HG03460 (cell line): ENCODE measurements at regions not wholly inside any gene's neighbourhood (a gene's known extent, or its start where the extent isn't known, plus 50 kb on each side); places are given as distances from the start of the nearest gene placed in this dataset.

Experiments
- ATAC-seq: cut with Tn5 transposase; IDR thresholded peaks from one replicate; pipeline ENCODE4 v1.9.1; 2021; ENCODE audit not compliant: unreplicated experiment

DNA sequence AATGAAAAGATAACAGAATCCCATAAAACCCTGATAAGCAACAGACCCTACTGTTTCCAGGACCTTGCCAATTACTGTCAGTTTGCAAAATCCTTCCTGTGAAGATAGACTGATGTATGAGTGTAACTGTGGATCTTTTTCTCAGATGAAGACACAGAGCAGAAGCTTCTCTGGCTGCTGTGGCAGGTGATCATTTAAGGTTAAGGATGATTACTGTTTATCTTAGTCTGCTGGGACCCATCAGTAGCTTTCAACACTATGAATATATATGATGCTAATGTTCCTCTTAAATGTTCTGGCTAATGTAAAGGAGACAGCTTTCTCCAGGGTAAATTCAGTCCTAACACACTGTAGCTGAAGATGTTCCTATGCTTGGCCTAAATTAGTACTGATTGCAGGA lies 56.0 kb upstream of the CTTNBP2 start:
- ATAC-seq = no peak

DNA sequence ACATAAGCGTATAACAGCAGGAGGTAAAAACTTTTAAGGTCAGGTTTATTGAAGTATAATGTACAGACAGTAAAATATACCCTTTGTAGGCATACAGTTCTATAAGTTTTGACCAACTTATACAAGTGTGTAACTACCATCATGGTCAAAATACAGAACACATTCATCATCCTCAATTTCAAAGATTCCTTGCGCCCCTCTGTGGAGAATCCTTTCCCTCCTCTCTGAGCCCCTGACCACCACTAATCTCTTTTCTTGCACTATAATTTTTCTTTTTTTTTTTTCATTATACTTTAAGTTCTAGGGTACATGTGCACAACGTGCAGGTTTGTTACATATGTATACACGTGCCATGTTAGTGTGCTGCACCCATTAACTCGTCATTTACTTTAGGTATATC lies 58.1 kb upstream of the CTTNBP2 start:
- no peak for ATAC-seq

DNA sequence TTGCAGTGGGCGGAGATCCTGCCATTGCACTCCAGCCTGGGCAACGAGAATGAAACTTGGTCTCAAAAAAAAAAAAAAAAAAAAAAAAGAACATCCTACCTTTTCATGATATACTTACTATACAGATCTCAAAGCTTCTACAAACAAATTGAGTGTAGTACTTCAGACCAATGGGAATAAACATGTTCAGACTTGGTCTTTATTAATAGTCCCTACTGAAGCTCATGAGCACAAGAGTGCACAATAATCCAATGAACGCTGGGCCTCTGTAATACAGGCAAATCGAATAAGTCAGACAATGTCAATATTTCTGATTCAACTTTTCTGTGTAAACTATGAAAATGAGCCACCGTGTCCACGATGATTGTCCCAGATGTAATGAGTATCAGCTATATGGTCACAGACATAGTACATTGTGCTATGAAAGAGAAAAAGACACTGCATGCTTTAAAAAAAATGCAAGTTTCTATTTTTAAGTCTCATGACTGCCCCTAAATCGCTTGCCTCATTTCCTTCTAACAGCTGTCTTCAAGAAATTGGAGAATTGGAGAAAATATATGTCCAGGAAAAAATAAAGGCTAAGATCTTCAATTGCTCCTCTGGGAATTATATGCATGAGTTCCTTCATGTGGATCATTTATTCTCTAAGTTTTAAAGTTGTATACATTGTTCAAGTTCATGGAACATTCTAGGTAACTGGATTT lies 64.0 kb upstream of the CTTNBP2 start:
- no peak for ATAC-seq

DNA sequence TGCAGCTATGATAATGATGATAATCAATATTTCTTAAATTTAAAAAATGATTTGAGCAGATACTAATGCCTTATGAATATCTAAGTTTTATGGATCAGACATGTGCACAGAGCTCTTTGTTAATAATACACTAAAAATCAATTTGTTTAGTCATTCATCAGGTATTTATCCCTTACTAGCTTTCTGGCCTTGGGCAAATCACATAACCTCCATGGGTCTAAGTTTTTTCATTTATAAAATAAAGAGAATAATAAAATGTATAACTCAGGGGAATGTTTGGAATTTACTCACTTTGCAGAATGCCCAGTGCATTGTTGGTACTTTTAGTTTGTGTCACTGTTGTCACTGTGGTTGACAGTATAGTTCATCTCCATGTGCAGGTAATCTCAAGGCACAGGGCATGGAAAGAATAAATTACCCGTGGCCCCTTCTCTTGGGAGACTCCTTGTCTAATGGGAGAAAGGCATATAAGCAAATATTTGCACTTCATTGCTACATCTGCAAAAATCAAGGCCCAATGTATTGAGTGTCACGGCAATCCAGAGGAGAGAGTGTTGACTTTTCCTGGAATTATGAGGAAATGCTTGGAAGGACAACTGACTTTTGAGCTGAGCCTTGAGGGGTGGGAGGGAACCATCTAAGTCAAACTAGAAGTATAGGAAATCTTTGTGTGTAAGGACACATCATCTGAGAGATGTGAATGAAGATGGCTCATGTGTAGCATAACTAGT lies 64.7 kb upstream of the CTTNBP2 start:
- no peak for ATAC-seq

DNA sequence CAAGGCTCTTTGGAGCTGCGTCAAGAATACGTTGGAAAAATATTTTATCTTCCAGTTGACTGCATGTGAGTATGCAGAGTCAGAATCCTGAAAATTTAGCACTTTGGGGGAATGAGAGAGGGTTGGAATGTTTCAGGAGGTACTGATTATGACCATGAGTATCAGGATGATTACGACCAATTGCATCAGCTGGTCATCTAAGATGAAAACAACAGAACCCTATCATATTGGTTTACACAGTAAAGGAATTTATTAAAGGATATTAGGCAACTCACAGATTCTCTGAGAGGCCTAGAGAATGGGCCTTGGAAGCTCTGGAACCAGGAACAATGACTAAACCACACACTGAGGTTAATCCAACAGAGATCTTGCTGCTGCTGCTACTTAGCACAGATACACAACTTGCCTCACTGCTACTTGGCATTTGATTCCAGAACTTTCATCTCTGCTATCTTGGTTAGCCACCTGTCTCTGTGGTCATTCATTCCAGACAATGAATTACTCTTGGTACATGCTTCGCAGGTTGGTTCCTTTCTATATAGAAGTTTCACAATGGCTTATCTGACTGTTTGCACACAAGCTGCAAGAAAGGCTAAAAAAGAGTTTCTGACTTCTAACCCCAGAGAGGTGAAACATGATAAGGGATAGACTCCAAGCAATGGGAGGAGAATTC lies 68.0 kb upstream of the CTTNBP2 start:
- no peak for ATAC-seq

DNA sequence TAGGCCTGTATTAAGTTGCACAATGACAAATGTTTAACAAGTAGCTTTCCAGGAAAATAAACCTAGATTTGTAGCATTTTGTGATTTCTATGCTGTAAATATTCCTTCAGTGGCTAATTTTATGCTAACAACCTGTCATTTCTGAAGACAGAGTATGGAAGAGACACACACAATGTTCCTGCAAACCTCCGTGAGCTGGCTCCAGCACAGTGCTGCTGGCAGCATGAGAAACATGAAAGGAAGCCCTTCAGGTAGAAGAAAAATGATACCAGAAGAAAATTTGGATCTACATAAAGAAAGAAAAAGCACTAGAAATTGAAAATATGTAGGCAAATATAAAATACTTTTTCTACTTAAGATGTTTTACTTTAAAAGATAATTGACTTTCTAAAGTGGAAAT lies 69.5 kb upstream of the CTTNBP2 start:
- no peak for ATAC-seq

DNA sequence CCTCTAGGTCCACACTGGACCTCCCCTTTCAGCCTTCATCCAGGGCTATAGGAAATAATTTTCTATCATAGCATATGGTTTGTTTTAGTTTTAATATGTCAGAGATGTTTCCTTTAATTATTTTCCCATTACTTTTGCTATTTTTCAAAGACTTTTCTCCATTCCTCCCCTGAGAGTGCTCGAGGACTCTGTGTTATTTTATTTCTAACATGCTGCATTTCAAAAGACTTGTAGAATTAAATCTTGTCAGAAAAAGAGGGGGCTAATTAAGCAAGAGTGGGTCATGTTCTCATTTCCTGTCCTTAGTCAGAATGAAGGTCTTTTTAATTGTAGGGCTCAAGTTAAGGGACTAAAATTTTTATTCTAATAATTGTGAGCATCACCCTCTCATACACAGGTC lies 71.6 kb upstream of the CTTNBP2 start:
- no peak for ATAC-seq

DNA sequence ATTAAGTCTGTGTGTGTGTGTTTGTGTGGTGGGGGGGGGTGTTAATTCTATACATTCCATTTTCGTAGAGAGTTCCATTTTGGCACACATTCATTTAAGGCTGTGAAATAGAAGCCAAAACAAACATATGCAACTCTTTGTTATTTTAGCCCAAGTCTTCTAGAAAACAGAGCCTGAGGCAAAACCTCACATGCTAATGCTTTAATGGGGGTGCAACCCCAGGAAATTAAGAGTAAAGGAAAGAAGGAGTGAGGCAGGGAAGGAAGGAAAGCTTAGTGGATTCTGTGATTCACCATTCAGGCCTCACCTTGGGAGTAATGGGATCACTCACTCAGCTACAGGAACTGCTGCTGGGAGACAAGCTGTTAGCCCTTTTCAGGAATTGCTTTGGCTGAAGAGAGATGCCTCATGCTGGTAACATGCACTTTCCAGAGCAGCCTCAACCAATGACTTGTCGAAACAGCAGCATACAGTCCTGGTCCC lies 73.0 kb upstream of the CTTNBP2 start:
- ATAC-seq = no peak

DNA sequence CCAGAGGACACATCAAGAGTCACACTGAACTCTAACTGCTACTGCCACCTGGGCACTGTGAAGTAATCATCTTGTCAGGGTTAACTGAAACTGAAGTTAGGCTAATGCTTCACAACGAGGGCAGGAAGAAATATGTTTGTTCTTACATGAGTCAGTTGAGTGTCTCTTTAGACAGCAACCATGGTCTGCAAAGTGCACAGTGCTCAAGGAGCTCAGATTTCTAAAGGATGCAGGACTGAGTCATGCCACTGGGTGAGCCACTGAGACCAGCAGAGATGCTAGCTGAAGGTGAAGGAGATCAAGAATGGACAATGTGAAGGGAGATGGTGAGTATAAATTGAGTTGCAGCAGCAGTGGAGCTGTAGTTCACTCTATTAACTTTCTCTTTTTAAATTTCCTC lies 76.0 kb upstream of the CTTNBP2 start:
- ATAC-seq = no peak

DNA sequence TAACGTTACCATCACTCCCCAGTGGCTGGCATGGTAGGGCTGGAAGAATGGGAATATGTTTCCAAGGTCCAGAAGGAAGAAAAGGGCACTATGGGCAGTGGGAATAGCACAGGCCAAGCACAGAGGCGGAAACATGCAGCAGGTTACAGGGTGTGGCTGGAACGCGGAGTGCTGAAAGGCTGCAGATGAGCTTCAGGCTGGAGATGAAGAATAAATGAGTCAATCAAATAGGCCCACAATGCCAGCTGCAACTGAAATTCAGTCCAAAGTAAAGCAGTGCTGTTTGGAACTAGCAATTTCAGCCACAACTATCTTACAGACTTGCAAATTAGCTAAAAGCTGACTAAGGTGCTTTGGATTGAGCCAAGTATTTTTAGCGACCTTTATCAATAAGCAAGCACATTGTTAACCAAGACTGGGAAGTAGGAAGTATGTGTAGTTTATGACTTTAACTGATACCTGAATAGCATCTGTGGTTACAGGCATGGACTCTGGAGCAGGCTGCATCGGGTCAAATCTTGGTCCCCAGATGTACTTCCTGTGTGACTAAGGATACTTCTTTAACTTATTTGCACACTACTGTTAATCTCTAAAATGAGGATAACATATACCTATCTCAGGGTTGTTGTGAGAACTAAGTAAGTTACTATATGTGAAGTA lies 77.5 kb upstream of the CTTNBP2 start:
- ATAC-seq = no peak

DNA sequence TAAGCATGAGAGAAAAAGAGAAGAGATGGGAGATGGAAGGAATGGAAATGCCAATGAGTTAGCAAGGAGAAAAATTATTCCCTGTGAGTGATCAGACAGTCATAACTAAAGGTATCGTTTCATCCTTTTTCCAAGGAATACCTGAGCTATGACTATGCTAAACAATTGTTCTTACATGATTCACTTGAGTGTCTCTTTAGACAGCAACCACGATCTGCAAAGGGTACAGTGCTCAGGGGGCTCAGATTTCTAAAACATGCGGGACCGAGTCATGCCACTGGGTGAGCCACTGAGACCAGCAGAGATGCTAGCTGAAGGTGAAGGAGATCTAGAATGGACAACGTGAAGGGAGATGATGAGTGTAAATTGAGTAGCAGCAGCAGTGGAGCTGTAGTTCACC lies 78.0 kb upstream of the CTTNBP2 start:
- no peak for ATAC-seq

DNA sequence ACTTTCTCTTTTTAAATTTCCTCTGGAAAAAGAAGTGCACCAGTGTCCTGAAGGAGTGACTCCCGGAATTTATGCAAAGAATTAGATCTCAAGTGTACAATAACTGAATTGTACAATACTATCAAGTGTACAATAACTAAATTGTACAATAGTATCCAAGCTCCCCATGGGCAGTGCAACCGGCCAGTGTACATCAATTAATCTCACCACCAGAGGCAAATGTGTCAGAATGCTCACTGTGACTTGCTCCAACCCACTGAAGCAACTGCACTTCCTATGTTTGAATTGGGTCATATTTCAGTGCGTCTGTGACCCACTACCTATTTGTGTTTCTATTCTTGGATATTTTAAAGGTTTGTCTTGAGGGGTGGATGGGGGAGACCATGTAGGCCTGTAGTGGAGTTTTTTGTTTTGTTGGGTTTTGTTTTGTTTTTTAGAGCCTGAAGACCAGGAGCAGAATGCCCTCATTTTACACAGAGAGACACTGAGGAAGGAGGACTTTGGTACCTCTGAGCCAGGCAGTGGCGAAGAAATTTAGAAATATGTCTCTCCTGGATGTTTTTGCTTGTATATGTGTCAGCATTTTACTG lies 78.5 kb upstream of the CTTNBP2 start:
- no peak for ATAC-seq

DNA sequence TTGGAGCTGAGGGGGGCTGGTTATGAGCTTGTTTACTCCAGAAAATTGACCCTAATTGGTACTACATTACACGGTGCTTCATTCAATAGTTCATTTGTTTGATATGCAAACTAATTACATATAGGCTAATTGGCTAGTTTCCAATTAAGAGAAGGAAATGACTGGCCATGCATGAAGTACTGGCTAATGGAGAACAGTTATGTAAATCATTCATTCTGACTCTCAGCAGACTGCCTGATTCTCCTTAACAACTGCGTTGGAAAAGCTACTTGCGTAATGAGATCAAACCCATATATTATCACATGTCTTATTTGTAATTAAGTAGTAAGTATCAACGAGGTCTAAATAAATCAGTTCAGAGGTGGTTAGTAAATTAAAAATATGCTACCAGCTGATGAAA lies 81.8 kb upstream of the CTTNBP2 start:
- ATAC-seq = no peak

DNA sequence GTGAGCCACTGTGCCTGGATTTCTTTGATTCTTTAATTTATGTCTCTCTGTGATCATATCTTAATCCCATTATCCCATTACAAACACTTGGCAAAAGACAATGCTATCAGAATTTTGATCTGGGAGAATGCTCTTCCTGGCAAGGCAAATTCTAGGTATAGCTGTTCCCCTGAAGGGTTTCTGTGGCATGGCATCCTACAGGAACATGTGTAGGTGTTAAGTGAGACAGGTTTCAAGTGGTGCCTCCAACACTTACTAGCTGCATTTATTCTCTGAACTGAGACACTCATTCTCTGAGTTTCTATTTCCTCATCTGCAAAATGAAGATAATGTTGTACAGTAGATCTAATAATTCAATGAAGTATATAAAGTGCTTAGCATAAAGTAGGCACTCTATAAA lies 87.1 kb upstream of the CTTNBP2 start:
- no peak for ATAC-seq

DNA sequence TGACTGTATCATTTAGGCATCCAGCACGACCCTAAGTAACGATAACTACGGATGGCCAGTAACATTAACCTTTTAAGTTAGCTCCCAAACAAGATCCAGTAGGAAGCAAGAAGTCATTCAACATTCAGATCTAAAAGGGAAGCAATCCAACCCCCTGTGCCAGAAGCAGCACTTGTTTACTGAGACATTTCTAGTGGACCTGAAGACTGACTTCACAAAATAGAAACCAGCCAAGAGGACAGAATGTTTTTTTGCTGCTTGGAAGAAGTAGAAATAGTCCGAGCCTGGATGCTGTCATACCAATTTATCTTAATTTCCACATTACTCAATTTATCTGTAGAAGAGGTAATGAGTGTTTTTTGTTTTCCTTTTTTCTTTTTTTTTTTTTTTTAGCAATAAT lies 88.0 kb upstream of the CTTNBP2 start:
- no peak for ATAC-seq

DNA sequence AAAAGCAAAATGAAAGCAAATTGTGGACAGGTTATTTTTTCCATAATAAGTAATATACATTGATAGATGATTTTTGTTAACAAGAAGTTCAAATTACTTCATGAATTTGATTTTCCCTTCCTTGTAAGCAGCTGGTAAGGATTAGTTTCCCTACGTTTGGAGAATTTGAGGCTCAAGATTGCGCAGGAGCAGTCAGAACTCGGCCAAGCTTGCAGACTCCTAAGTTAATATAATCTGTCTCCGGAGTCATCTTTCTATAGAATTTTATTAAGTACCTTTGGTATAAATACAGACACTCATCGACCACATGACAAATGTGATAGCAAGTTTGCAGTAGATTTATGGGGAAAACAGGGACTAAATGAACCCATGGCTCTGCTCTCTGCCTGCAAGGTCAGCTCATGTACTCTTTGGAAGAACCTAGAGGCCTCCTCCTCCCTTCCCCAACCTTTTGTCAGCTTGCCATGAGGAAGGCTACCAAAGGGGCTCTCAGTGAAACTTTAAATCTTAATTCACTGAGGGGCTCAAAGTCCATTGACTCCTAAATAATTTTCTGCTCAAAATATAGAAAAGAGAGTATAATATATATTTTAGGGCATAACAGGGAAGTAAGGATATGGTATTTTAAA lies 89.2 kb upstream of the CTTNBP2 start:
- no peak for ATAC-seq

DNA sequence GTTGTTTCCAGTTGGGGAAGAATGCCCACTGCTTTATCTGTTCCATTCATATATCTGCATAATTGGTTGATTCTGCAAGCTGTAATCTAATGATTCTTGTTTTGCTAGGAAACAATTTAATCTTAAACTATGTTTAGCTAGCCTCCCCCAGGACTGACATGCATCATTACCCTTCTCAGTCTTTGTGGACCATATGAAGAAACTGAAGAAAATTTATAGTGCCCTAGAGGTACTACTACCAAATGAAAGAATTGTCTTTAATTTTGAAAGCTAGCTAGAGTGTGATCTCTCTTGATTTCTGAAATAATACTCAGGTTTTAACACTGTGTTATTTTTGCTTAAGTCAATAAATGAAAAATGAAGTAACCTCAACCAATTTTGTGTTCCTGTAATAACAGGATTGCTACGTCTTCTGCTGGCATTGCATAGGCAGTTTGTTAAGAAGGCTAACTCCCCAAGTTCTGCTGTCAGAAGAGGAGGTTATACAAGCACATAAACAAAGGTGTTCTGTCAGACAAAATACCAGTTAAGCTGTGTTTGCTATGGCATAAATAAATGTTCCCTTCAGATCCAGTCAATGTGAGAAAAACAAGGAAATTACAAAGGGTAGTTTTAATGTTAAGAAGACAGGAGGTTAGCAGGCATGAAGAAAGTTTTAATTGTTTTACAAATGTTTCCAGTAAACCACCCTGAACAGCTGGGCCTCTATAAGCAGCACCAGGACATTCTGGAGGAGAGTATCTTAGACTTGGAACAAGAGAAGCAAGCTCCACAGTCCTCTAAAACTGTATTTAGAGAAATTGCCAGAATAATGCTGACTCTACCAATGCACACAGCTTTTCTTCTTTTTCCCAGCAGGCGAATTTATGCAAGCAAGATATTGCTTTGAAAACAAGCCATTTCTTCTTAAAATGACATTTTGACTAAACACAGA lies 90.3 kb upstream of the CTTNBP2 start:
- ATAC-seq = no peak

DNA sequence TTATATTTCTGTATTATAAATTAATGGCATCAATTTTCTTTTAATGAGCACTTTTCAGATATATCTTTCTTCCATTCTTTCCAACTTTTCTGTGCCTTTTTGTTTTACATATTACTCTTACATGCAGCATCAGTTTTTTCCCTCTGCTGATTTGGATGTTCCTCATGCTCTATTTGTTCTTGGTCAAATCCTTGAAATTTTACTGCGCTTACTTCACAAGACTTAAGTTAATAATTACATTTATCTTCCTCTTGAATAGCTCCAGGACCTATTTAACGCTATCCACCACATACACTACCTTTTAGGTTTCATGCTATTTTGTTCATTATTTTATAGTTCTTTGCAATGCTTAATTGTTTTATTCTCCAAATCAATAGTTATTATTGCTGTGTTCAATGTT lies 97.6 kb upstream of the CTTNBP2 start:
- ATAC-seq = no peak

DNA sequence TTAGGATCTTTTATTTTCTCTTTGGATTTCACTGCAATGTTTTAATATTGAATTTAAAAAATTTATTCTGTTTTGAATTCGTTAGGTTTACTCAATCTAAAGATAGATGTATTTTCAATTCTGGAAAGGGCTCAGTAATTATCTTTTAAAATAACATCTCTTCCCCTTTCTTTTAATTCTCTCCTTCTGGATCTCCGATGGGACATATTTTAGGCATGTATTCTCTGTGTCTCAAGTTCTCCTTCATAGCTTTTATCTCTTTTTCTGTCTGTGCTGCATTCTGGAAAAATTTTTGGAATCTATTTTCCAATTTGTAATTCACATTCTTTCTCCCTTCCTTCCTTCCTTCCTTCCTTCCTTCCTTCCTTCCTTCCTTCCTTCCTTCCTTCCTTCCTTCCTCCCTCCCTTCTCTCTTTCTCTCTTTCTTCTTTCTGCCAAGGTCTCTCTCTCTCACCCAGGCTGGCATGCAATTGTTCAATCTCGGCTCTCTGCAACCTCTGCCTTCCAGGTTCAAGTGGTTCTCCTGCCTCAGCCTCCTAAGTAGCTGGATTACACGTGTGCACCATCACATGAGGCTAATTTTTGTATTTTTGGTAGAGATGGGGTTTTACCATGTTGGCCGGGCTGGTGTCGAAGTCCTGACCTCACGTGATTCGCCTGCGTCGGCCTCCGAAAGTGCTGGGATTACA lies 98.5 kb upstream of the CTTNBP2 start:
- ATAC-seq = no peak
